DND-41 (cell line): ENCODE measurements at regions not wholly inside any gene's neighbourhood (a gene's known extent, or its start where the extent isn't known, plus 50 kb on each side); places are given as distances from the start of the nearest gene placed in this dataset.

Experiments used
- EZH2 ChIP-seq: IDR thresholded peaks from 3 replicates; pipeline ENCODE4 v1.6.1; 2012; ENCODE audit warnings: borderline replicate concordance, low read depth, mild to moderate bottlenecking, moderate library complexity, low read length, inconsistent platforms; ENCODE audit not compliant: severe bottlenecking
- TF ChIP-seq, protein P1 (sequence below): IDR thresholded peaks from 2 replicates; pipeline ENCODE4 v1.5.1; 2012; ENCODE audit warnings: borderline replicate concordance, low read length, moderate library complexity, mild to moderate bottlenecking; ENCODE audit not compliant: poor library complexity, severe bottlenecking; ENCODE audit errors: extremely low read depth

DNA sequence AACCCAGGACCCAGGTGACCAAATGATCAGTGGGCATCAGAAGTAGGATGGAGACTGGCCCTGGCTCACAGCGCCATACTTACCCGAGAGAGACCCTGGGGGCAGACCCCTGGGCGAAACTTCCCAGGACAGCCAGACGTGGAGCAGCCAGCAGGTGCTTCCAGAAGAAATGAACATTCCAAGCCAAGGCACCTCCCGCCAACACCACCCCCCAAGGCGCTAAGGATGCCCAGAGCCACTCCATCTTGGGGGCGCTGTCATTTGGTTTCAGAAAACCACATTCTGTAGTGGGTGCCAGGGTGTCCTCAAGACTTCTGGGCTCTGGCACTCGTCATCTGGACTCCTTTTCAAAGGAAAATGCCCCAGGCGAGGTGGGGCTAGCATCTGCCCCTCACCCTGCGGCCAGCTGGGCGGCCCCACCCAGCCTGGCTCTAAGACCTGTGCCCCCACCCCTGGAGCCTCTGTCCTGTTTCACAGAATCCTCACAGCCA, 98.8 kb downstream of the RIPK4 start:
- TF ChIP-seq, protein P1, sequence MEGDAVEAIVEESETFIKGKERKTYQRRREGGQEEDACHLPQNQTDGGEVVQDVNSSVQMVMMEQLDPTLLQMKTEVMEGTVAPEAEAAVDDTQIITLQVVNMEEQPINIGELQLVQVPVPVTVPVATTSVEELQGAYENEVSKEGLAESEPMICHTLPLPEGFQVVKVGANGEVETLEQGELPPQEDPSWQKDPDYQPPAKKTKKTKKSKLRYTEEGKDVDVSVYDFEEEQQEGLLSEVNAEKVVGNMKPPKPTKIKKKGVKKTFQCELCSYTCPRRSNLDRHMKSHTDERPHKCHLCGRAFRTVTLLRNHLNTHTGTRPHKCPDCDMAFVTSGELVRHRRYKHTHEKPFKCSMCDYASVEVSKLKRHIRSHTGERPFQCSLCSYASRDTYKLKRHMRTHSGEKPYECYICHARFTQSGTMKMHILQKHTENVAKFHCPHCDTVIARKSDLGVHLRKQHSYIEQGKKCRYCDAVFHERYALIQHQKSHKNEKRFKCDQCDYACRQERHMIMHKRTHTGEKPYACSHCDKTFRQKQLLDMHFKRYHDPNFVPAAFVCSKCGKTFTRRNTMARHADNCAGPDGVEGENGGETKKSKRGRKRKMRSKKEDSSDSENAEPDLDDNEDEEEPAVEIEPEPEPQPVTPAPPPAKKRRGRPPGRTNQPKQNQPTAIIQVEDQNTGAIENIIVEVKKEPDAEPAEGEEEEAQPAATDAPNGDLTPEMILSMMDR, result no peak
- TF ChIP-seq EZH2, result no peak
